Heart right ventricle (tissue), 16 donors: ENCODE measurements at regions not wholly inside any gene's neighbourhood (a gene's known extent, or its start where the extent isn't known, plus 50 kb on each side); places are given as distances from the start of the nearest gene placed in this dataset.
"Not testable (repeated sequence)": the region's sequence is repeated elsewhere in the genome, so short reads cannot be mapped to it uniquely, and the experiment has no call there.

Experiments used
- ATAC-seq, 8 donors: fragments of 200-7000 bp; cut with Tn5 transposase; one replicate each; pipeline ENCODE4 v1.9.1; 2020; ENCODE audit warnings: mild to moderate bottlenecking in 8 of 8, moderate library complexity in 8 of 8, moderate number of reproducible peaks in 1 of 8
- DNase-seq, 2 donors: peaks; one replicate each; pipeline ENCODE4 v3.0.0-alpha.2; 2020
- H3K27ac ChIP-seq, 10 donors: fragments of 200-600 bp; sonication (generic) in 2 of 10; one replicate each; pipeline versions ENCODE4 v1.5.0 to v1.8.0; 2020 to 2022; ENCODE audit warnings: mild to moderate bottlenecking in 3 of 10
- H3K27me3 ChIP-seq, 7 donors: fragments of 200-600 bp; one replicate each; pipeline ENCODE4 v1.8.0; 2021 to 2022; ENCODE audit warnings: mild to moderate bottlenecking in 2 of 7
- H3K36me3 ChIP-seq, 9 donors: fragments of 200-600 bp; sonication (generic) in 1 of 9; one replicate each; pipeline versions ENCODE4 v1.5.0 to v1.8.0; 2020 to 2022; ENCODE audit warnings: mild to moderate bottlenecking in 2 of 9
- H3K4me1 ChIP-seq, 9 donors: fragments of 200-600 bp; sonication (generic) in 1 of 9; one replicate each; pipeline versions ENCODE4 v1.5.0 to v1.8.0; 2020 to 2022; ENCODE audit warnings: mild to moderate bottlenecking in 4 of 9
- H3K4me3 ChIP-seq, 10 donors: fragments of 200-600 bp; sonication (generic) in 2 of 10; one replicate each; pipeline versions ENCODE4 v1.5.0 to v1.8.0; 2020 to 2022; ENCODE audit warnings: mild to moderate bottlenecking in 7 of 10, moderate library complexity in 2 of 10
- H3K9me3 ChIP-seq, 11 donors: fragments of 200-600 bp in 10 of 11; sonication (generic) in 2 of 11; one replicate each; pipeline versions ENCODE4 v1.5.0 to v1.8.0; 2013 to 2022; ENCODE audit warnings: mild to moderate bottlenecking in 2 of 11, control low read depth in 1 of 11, moderate library complexity in 1 of 11
- WGBS, 2 donors: extraction: QIAGEN DNeasy Blood & Tissue Kit; methylation state at CpG; one replicate each; pipeline ENCODE4 v1.1.7; 2013; ENCODE audit warnings: inconsistent platforms in 1 of 2; 5-methylcytosine and 5-hydroxymethylcytosine counted together
- intact Hi-C, 10 donors: fragments of 100-400 bp; cut with DNase I; formaldehyde crosslinking; loops; one replicate each; pipeline versions ENCODE4 v1.11.1 to v1.14.2; 2022
- donor health status: Arrhythmogenic right ventricular cardiomyopathy.
- donor health status: ischemic (EF 13 %, LVEDD 7.1; RV severe dilation, severe dysfunction).
- donor health status: healthy with polysubstance abuse.
- donor health status: DM: no; HTN: yes; CAD: no.
- donor health status: DM: no; HTN: no; CAD: no.
- donor health status: ischemic (EF 25% LVEDD 6.9; RV normal size, moderate dysfunction).
- donor health status: ischemic (EF 25% LVEDD 5.7; RV mildly dilated, moderate dysfunction).
- donor health status: healthy.
- donor health status: DM: yes; HTN: yes; CAD: no.
- donor health status: Ischemic cardiomyopathy.
- donor health status: ischemic (EF 35%, LVEDD 5.7; RV mildly dilated, moderate dysfunction).
- donor health status: nonischemic (EF 11% LVEDD 7.7; RV severe dilation, severe dysfunction).
- donor health status: DM: yes; HTN: yes; CAD: no.
- donor health status: PGD.
- donor health status: ischemic (EF 29% LVEDD 5.4; RV normal size, mild dysfunction).
- donor health status: nonischemic (EF 23%, LVEDD 6.1; RV moderate dilation, normal function).

DNA sequence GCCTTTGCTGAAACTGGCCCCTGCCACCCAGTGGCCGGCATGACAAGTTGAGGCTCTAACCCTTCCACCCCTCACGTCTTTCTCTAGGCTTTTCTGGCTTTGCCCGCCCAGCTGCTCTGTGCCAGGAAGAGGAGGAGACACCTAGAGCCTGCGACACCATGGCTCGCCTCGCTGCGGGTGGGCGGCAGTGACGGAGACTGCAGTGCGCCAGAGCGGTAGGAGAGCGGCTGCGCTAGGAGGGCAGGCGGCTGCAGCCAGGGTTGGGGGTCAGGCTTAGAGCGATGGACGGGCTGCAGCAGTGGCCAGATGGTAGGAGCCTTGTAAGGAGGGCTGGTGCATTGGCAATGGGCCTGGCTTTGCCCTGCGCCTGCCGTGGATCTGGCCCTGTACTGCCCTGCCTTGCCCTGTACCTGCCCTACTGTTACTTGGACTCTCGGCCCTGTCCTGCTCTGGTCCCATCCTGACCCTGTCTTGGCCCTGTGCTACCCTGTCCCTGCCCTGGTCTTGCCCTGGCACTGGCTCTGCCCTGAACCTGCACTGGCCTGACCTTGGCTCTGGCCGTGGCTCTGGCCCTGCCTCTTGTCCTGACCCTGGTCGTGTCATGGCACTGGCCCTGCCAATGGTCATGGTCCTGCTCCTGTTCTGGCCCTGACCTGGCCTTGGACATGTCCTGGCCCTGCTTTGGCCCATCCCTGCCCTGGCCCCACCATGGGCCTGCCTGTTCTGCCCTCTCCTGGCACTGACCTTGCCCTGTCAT, 330.7 kb upstream of the PLGLB1 start:
- DNase-seq, H3K27ac ChIP-seq, intact Hi-C loops, H3K4me1 ChIP-seq, H3K9me3 ChIP-seq, ATAC-seq, H3K4me3 ChIP-seq, H3K27me3 ChIP-seq, H3K36me3 ChIP-seq: not testable (repeated sequence)
- 88 to 89% methylated on average over 16 to 19 of the region's 21 CpGs for WGBS, 2 donors

DNA sequence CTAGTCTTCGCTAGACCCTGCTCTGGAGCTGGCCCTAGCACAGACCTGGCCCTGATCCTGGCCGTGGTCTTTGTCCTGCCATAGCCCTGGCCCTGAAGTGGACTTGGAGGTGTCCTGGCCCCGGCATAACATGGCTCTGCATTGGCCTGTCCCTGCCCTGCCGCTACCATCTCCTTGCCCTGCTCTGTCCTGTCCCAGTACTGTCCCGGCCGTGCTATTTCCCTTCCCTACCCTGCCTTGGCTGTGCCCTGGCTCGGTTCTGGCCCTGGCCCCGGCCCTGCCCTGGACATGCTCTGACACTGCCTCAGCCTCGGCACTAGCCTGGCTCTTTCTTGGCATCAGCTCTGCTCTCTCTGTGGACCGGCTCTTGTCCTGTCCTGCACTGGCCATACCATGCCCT, 331.8 kb upstream of the PLGLB1 start:
- H3K27me3 ChIP-seq, ATAC-seq, H3K9me3 ChIP-seq, DNase-seq, H3K27ac ChIP-seq, H3K4me3 ChIP-seq, intact Hi-C loops, H3K4me1 ChIP-seq, H3K36me3 ChIP-seq: not testable (repeated sequence)
- 90 to 97% methylated on average over 5 to 6 of the region's 10 CpGs for WGBS, 2 donors

DNA sequence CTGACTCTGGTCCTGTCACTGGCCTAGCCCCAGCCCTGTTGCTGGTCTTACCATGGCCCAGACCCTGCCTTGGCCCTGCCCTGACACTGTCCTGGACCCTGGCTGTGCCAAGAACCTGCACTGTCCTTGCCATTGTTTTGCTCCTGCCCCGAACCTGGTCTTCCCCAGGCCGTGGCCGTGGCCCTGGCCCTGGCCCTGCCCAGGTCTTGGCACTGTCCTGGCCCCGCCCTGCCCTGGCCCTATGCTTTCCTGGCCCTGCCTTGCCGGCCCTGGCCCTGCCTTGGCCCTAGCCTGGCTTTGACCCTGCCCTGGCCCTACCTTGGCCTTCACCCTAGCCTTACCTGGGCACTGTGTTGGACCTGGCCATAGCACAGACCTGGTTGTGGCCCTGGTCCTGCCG, 332.5 kb upstream of the PLGLB1 start:
- H3K4me1 ChIP-seq, H3K4me3 ChIP-seq, H3K9me3 ChIP-seq, H3K36me3 ChIP-seq, ATAC-seq, DNase-seq, intact Hi-C loops, H3K27ac ChIP-seq, H3K27me3 ChIP-seq: not testable (repeated sequence)
- 95% methylated on average over 4 to 5 of the region's 6 CpGs for whole genome bisulfite sequencing, 2 donors

DNA sequence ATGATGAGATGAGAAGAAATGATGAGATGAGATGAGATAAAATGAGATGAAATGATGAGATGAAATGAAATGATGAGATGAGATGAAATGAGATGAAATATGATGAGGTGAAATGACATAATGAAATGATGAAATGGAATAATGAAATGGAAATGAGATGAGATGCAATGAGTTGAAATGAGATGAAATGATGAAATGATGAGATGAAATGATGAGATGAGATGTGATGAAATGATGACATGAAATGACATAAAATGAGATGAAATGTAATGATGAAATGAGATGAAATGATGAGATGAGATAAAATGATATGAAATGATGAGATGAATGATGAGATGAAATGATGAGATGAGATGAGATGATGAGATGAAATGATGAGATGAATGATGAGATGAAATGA, 338.6 kb upstream of the PLGLB1 start:
- H3K27me3 ChIP-seq, H3K36me3 ChIP-seq, H3K4me1 ChIP-seq, H3K4me3 ChIP-seq, ATAC-seq, H3K9me3 ChIP-seq, DNase-seq, H3K27ac ChIP-seq, intact Hi-C loops: not testable (repeated sequence)

DNA sequence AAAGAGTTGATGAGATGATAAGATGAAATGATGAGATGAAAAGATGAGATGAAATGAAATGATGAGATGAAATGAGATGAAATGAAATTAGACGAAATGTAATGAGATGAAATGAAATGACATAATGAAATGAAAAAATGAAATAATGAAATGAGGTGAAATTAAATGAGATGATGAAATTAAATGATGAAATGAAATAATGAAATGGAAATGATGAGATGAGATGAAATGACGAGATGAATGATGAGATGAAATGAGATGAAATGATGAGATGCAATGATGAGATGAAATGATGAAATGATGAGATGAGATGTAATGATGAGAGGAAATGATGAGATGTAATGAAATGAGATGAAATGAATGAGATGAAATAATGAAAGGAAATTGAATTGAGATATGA, 339.3 kb upstream of the PLGLB1 start:
- H3K9me3 ChIP-seq, H3K27me3 ChIP-seq, ATAC-seq, H3K4me3 ChIP-seq, DNase-seq, H3K36me3 ChIP-seq, intact Hi-C loops, H3K4me1 ChIP-seq, H3K27ac ChIP-seq: not testable (repeated sequence)
- 96% methylated on average over 1 of the region's 2 CpGs; no CpG with 5 or more reads in 1 of the 2 donors for WGBS, 2 donors

DNA sequence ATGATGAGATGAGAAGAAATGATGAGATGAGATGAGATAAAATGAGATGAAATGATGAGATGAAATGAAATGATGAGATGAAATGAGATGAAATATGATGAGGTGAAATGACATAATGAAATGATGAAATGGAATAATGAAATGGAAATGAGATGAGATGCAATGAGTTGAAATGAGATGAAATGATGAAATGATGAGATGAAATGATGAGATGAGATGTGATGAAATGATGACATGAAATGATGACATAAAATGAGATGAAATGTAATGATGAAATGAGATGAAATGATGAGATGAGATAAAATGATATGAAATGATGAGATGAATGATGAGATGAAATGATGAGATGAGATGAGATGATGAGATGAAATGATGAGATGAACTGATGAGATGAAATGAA, 340.2 kb upstream of the PLGLB1 start:
- intact Hi-C loops, H3K27ac ChIP-seq, H3K4me3 ChIP-seq, H3K36me3 ChIP-seq, DNase-seq, H3K9me3 ChIP-seq, H3K27me3 ChIP-seq, ATAC-seq, H3K4me1 ChIP-seq: not testable (repeated sequence)

DNA sequence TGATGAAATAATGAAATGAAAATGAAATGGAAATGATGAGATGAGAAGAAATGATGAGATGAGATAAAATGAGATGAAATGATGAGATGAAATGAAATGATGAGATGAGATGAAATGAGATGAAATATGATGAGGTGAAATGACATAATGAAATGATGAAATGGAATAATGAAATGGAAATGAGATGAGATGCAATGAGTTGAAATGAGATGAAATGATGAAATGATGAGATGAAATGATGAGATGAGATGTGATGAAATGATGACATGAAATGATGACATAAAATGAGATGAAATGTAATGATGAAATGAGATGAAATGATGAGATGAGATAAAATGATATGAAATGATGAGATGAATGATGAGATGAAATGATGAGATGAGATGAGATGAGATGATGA, 342.7 kb upstream of the PLGLB1 start:
- DNase-seq, H3K27ac ChIP-seq, H3K4me3 ChIP-seq, H3K9me3 ChIP-seq, H3K4me1 ChIP-seq, H3K36me3 ChIP-seq, intact Hi-C loops, ATAC-seq, H3K27me3 ChIP-seq: not testable (repeated sequence)

DNA sequence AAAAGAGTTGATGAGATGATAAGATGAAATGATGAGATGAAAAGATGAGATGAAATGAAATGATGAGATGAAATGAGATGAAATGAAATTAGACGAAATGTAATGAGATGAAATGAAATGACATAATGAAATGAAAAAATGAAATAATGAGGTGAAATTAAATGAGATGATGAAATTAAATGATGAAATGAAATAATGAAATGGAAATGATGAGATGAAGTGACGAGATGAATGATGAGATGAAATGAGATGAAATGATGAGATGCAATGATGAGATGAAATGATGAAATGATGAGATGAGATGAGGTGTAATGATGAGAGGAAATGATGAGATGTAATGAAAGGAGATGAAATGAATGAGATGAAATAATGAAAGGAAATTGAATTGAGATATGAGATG, 343.4 kb upstream of the PLGLB1 start:
- H3K36me3 ChIP-seq, H3K4me1 ChIP-seq, H3K27ac ChIP-seq, ATAC-seq, DNase-seq, intact Hi-C loops, H3K4me3 ChIP-seq, H3K9me3 ChIP-seq, H3K27me3 ChIP-seq: not testable (repeated sequence)
- WGBS, 2 donors, result 72 to 83% methylated on average over 2 of the region's 2 CpGs

DNA sequence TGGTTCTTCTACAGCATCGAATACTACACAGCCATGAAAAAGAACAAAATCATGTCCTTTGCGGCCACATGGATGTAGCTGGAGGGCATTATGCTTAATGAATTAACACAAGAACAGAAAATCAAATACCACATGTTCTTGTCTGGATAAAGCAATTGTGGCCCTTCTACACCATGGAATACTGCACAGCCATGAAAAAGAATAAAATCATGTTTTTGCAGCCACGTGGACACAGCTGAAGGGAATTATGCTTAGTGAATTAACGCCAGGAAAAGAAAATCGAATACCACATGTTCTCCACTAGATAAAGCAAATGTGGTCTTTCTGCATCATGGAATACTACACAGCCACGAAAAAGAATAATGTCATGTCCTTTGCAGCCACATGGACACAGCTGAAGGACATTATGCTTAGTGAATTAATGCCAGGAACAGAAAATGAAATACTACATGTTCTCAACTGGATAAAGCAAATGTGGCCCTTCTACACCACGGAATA, 361.8 kb upstream of the PLGLB2 start:
- H3K27me3 ChIP-seq, H3K4me1 ChIP-seq, H3K27ac ChIP-seq, H3K4me3 ChIP-seq, DNase-seq, intact Hi-C loops, H3K36me3 ChIP-seq, ATAC-seq, H3K9me3 ChIP-seq: not testable (repeated sequence)
- WGBS, 2 donors, result 82 to 83% methylated on average over 6 of the region's 7 CpGs

DNA sequence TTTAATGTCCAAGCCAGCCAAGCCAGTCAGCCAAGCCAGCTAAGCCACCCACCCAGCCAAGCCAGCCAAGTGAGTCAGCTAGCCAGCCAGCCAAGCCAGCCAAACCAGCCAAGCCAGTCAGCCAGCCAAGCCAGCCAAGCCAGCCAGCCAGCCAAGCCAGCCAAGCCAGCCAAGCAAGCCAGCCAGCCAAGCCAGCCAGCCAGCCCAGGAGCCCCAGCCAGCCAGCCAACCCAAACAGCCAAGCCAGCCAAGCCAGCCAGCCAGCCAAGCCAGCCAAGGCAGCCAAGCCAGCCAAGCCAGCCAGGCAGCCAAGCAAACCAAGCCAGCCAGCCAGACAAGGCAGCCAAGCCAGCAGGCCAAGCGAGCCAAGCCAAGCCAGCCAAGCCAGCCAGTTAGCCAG, 352.1 kb upstream of the PLGLB2 start:
- H3K4me1 ChIP-seq, H3K27ac ChIP-seq, intact Hi-C loops, ATAC-seq, H3K9me3 ChIP-seq, H3K4me3 ChIP-seq, DNase-seq, H3K36me3 ChIP-seq, H3K27me3 ChIP-seq: not testable (repeated sequence)
- 80 to 83% methylated on average over 1 of the region's 1 CpG for WGBS, 2 donors

DNA sequence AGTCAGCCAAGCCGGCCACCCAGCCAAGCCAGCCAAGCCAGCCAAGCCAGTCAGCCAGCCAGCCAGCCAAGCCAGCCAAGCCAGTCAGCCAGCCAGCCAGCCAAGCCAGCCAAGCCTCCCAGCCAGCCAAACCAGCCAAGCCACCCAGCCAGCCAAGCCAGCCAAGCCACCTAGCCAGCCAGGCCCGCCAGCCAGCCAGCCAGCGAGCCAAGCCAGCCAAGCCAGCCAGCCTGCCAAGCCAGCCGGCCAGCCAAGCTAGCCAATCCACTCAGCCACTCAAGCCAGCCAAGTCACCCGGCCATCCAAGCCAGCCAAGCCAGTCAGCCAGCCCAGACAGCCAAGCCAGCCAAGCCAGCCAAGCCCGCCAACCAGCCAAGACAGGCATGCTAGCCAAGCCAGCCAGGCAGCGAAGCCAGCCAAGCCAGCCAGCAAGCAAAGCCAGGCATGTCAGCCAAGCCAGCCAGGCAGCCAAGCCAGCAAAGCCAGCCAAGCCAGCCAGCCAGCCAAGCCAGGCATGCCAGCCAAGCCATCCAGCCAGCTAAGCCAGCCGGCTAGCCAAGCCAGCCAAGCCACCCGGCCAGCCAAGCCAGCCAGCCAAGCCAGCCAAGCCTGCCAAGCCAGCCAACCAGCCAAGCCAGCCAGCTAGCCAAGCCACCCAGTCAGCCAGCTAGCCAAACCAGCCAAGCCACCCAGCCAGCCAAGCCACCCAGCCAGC, 351.2 kb upstream of the PLGLB2 start:
- intact Hi-C loops, H3K9me3 ChIP-seq, H3K4me1 ChIP-seq, DNase-seq, H3K27me3 ChIP-seq, H3K27ac ChIP-seq, ATAC-seq, H3K36me3 ChIP-seq, H3K4me3 ChIP-seq: not testable (repeated sequence)
- whole genome bisulfite sequencing, 2 donors, result 83% methylated on average over 8 to 9 of the region's 9 CpGs
